HG03135 (cell line): ENCODE measurements at regions not wholly inside any gene's neighbourhood (a gene's known extent, or its start where the extent isn't known, plus 50 kb on each side); places are given as distances from the start of the nearest gene placed in this dataset.

ENCODE experiments used
- ATAC-seq: cut with Tn5 transposase; IDR thresholded peaks from one replicate; pipeline ENCODE4 v1.9.1; 2021; ENCODE audit warnings: mild to moderate bottlenecking, moderate library complexity; ENCODE audit not compliant: unreplicated experiment

GRCh38 chr2:67701011-67701410, 303.9 kb downstream of the ETAA1 start:
- no peak for ATAC-seq

GRCh38 chr2:67702284-67702683, 305.2 kb downstream of the ETAA1 start:
- ATAC-seq: no peak

GRCh38 chr2:67702937-67703336, 305.8 kb downstream of the ETAA1 start:
- ATAC-seq: no peak

- no peak for ATAC-seq
Measured at GRCh38 chr2:67706082-67706481, 308.9 kb downstream of the ETAA1 start.

GRCh38 chr2:67707896-67708295, 310.8 kb downstream of the ETAA1 start:
- ATAC-seq: no peak

- no peak for ATAC-seq
Measured at GRCh38 chr2:67709835-67710234, 312.7 kb downstream of the ETAA1 start.

GRCh38 chr2:67712484-67712883, 315.4 kb downstream of the ETAA1 start:
- ATAC-seq: no peak

GRCh38 chr2:67713376-67713775, 316.2 kb downstream of the ETAA1 start:
- ATAC-seq: no peak

- ATAC-seq: no peak
Measured at GRCh38 chr2:67716895-67717396, 319.8 kb downstream of the ETAA1 start.

GRCh38 chr2:67717692-67718091, 320.6 kb downstream of the ETAA1 start:
- ATAC-seq: no peak

GRCh38 chr2:67719351-67719750, 322.2 kb downstream of the ETAA1 start:
- ATAC-seq: no peak

GRCh38 chr2:67721516-67721915, 324.4 kb downstream of the ETAA1 start:
- no peak for ATAC-seq

GRCh38 chr2:67724261-67724660, 327.1 kb downstream of the ETAA1 start:
- ATAC-seq: no peak

- no peak for ATAC-seq
Measured at GRCh38 chr2:67725731-67726130, 328.6 kb downstream of the ETAA1 start.

- ATAC-seq: no peak
Measured at GRCh38 chr2:67726416-67726815, 329.3 kb downstream of the ETAA1 start.

- no peak for ATAC-seq
Measured at GRCh38 chr2:67727131-67727530, 330.0 kb downstream of the ETAA1 start.

- no peak for ATAC-seq
Measured at GRCh38 chr2:67727623-67728022, 330.5 kb downstream of the ETAA1 start.

- no peak for ATAC-seq
Measured at GRCh38 chr2:67729474-67729873, 332.3 kb downstream of the ETAA1 start.

- no peak for ATAC-seq
Measured at GRCh38 chr2:67733517-67733916, 329.3 kb downstream of the C1D start.

- ATAC-seq: no peak
Measured at GRCh38 chr2:67752199-67752598, 310.6 kb downstream of the C1D start.

- ATAC-seq: no peak
Measured at GRCh38 chr2:67752969-67753368, 309.8 kb downstream of the C1D start.

GRCh38 chr2:67755156-67755882, 307.5 kb downstream of the C1D start:
- ATAC-seq: no peak

- no peak for ATAC-seq
Measured at GRCh38 chr2:67760995-67761394, 301.8 kb downstream of the C1D start.
